Thymus (tissue), 11 donors: ENCODE measurements at regions not wholly inside any gene's neighbourhood (a gene's known extent, or its start where the extent isn't known, plus 50 kb on each side); places are given as distances from the start of the nearest gene placed in this dataset.

Experiments
- DNase-seq, 9 donors: peaks; one replicate each; pipeline ENCODE4 v3.0.0-alpha.2; 2013; ENCODE audit warnings: low spot score in 9 of 9, low read depth in 6 of 9, missing footprints in 1 of 9
- H3K27ac ChIP-seq, 2 donors: one replicate each; pipeline ENCODE4 v1.5.1; 2013; ENCODE audit warnings: control low read depth in 1 of 2, low read depth in 1 of 2, low read length in 1 of 2, mild to moderate bottlenecking in 1 of 2, moderate library complexity in 1 of 2
- H3K27me3 ChIP-seq, 2 donors: one replicate each; pipeline ENCODE4 v1.5.1; 2013; ENCODE audit warnings: low read length in 1 of 2; ENCODE audit not compliant: control insufficient read depth in 2 of 2, insufficient read depth in 1 of 2
- H3K36me3 ChIP-seq, 2 donors: one replicate each; pipeline ENCODE4 v1.5.1; 2013; ENCODE audit warnings: low read length in 1 of 2, mild to moderate bottlenecking in 1 of 2, moderate library complexity in 1 of 2; ENCODE audit not compliant: control insufficient read depth in 2 of 2, insufficient read depth in 2 of 2
- H3K4me1 ChIP-seq, 2 donors: one replicate each; pipeline ENCODE4 v1.5.1; 2013; ENCODE audit warnings: low read length in 2 of 2; ENCODE audit not compliant: control insufficient read depth in 2 of 2, insufficient read depth in 2 of 2
- H3K4me3 ChIP-seq, 2 donors: one replicate each; pipeline ENCODE4 v1.5.1; 2013; ENCODE audit warnings: low read length in 2 of 2, control low read depth in 1 of 2, mild to moderate bottlenecking in 1 of 2
- H3K9me3 ChIP-seq, 2 donors: one replicate each; pipeline ENCODE4 v1.5.1; 2013; ENCODE audit warnings: low read length in 1 of 2, mild to moderate bottlenecking in 1 of 2; ENCODE audit not compliant: control insufficient read depth in 2 of 2, insufficient read depth in 1 of 2
- WGBS: extraction: QIAGEN DNeasy Blood & Tissue Kit; methylation state at CpG from one replicate; pipeline ENCODE4 v1.1.7; 2013; 5-methylcytosine and 5-hydroxymethylcytosine counted together
- donor health status: healthy.

DNA sequence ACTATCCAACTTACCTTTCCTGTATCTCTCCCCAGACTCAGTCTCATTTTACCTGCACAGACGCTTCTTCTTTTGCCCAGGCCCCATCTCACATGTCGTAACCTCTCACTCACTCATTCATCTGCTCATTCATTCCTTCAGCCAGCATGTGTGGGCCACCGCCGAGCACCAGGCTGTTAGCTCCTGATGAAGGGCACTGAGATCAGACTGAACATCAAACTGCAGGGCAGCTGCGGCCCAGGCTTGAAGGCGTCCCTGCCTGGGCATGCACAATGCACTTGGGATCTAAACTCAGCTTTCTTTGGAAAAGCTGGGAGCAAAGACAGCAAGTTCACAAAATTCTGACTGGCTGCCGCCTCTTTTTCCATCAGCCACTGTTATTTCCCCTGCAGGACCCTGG is 1456.3 kb downstream of the BRD1 start:
- 83% methylated on average over 7 of the region's 7 CpGs for WGBS
- H3K4me1 ChIP-seq = no peaks in the 10 kb centered on the region
- H3K27ac ChIP-seq = no peak overlapping the region
- no peaks in the 10 kb centered on the region for H3K36me3 ChIP-seq
- no peak overlapping the region for H3K4me3 ChIP-seq
- no peaks in the 10 kb centered on the region for H3K9me3 ChIP-seq
- no peak for DNase-seq
- peaks cover 4 to 27% of the 10 kb centered on the region in 2 donors for H3K27me3 ChIP-seq

GRCh38 chr22:48370508-48371325 is 1457.0 kb downstream of the BRD1 start:
- no peaks in the 10 kb centered on the region for H3K9me3 ChIP-seq
- no peaks in the 10 kb centered on the region for H3K4me1 ChIP-seq
- H3K4me3 ChIP-seq = no peak overlapping the region
- peaks cover 4 to 25% of the 10 kb centered on the region in 2 donors for H3K27me3 ChIP-seq
- H3K36me3 ChIP-seq = no peaks in the 10 kb centered on the region
- 71% methylated on average over 13 of the region's 13 CpGs for WGBS
- no peak for DNase-seq
- no peak overlapping the region for H3K27ac ChIP-seq

DNA sequence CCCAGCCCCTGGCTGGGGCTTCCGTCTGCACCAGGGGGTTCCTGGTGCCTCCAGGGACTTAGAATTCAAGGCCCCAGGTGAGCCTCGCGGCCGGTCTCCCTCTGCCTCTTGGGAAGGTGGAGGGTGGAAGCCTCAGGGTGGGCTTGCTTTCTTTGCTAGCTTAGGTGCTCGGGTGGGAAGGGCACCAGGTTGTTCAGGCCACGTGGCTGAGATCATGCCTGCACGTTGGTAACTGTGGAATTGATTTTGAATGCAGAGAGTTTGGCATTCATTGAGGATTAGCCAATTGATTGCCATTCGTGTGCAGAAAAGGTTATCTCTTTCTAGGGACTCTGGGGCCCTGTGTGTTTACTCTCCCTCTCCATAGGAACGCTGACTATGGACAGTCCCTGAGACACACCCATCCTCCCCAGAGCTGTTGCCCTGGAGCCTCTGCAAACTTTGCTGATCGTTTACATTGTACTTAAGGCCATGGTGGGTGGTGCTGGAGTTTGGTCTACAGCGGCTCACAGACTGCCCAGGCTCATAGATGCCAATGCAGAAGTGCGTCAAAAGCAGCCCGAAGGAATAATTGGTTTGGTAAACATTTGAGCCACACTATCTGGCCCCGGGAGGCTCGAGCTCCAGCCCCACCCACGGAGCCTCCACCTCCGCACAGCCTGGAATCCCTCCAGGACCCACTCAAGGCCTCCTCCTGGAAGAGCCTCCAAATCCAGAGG is 1457.7 kb downstream of the BRD1 start:
- H3K4me1 ChIP-seq = no peaks in the 10 kb centered on the region
- no peaks in the 10 kb centered on the region for H3K36me3 ChIP-seq
- no peaks in the 10 kb centered on the region for H3K9me3 ChIP-seq
- H3K27me3 ChIP-seq = peaks cover 4 to 21% of the 10 kb centered on the region in 2 donors
- no peak overlapping the region for H3K4me3 ChIP-seq
- H3K27ac ChIP-seq = no peak overlapping the region
- no peak for DNase-seq
- WGBS = 49% methylated on average over 17 of the region's 17 CpGs

GRCh38 chr22:48368975-48369525 is 1458.6 kb downstream of the BRD1 start:
- DNase-seq = no peak
- H3K4me3 ChIP-seq = no peak overlapping the region
- no peak overlapping the region for H3K27ac ChIP-seq
- no peaks in the 10 kb centered on the region for H3K4me1 ChIP-seq
- no peaks in the 10 kb centered on the region for H3K36me3 ChIP-seq
- peaks cover 4 to 23% of the 10 kb centered on the region in 2 donors for H3K27me3 ChIP-seq
- no peaks in the 10 kb centered on the region for H3K9me3 ChIP-seq
- WGBS = 83% methylated on average over 11 of the region's 11 CpGs

DNA sequence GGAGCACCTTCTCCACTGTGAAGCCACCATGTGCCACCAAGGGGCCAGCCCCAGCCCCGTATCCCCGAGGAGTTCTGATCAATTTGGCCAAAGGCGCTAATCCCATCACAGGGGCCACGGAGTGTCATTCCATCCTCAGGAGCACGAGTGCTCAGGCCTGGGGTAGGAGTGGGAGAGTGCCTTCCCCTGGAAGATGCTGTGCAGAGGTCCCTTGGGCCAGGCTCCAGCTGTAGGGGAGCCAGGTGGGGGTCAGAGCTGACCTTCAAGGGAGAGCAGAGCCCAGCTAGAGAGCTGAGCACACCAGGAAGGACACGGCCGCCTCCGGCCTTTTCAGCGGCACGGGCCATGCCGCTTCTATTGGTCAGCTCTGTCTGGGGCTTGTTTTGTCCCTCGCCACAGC is 1459.9 kb downstream of the BRD1 start:
- no peak overlapping the region for H3K4me3 ChIP-seq
- H3K36me3 ChIP-seq = no peaks in the 10 kb centered on the region
- no peaks in the 10 kb centered on the region for H3K9me3 ChIP-seq
- DNase-seq = no peak
- no peak overlapping the region for H3K27ac ChIP-seq
- 95% methylated on average over 12 of the region's 12 CpGs for WGBS
- H3K27me3 ChIP-seq = peaks cover 4 to 22% of the 10 kb centered on the region in 2 donors
- H3K4me1 ChIP-seq = no peaks in the 10 kb centered on the region

DNA sequence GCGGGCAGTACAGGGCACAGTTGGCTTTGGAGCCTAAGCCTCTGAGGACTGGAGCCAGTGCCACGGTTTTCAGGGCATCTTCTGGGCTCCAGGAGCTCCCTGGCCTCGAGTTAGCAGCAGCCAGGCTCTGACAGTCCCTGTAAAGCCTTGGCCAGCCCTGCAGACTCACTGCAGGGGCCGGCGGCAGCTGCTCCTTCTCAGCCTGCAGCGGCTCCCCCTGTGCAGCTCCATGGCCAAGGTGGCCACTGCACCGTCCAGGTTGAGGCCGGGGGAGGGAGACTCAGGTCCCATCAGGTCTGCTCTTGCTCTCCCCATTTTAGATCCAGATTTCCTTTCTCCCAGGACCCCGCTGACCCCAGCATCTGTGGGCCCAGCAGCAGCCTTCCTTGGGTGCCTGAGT is 1461.1 kb downstream of the BRD1 start:
- no peak for DNase-seq
- Histone ChIP-seq H3K36me3 (no peaks in the 10 kb centered on the region), H3K27me3 (peaks cover 4 to 22% of the 10 kb centered on the region in 2 donors), H3K4me3 (no peak overlapping the region), H3K4me1 (no peaks in the 10 kb centered on the region), H3K9me3 (no peaks in the 10 kb centered on the region), H3K27ac (no peak overlapping the region)
- WGBS = 84% methylated on average over 9 of the region's 9 CpGs

- peaks cover 4 to 22% of the 10 kb centered on the region in 2 donors for H3K27me3 ChIP-seq
- WGBS = 79% methylated on average over 8 of the region's 8 CpGs
- no peak overlapping the region for H3K4me3 ChIP-seq
- no peak overlapping the region for H3K27ac ChIP-seq
- no peaks in the 10 kb centered on the region for H3K9me3 ChIP-seq
- H3K36me3 ChIP-seq = no peaks in the 10 kb centered on the region
- no peaks in the 10 kb centered on the region for H3K4me1 ChIP-seq
- DNase-seq = no peak
Measured at GRCh38 chr22:48366056-48366455, 1461.6 kb downstream of the BRD1 start.

DNA sequence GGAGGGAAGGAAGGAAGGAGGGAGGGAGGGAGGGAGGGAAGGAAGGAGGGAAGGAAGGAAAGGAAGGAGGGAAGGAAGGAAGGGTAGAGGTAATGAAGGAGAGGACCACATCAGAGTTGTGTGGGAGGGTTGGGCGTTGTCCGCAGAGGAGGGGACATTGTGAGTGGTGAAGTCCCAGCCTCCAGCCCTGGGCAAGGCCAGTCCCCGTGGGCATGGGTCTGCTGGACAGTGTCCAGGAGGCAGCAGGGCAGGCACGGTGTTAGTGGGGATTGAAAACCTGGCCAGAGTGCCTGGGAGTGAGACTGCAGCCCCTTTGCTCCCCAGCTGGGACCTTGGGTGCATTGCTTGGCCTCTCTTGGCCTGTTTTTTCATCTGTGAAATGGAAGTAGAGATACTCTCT is 1462.3 kb downstream of the BRD1 start:
- no peak overlapping the region for H3K4me3 ChIP-seq
- peaks cover 4 to 22% of the 10 kb centered on the region in 2 donors for H3K27me3 ChIP-seq
- H3K36me3 ChIP-seq = no peaks in the 10 kb centered on the region
- no peak overlapping the region for H3K27ac ChIP-seq
- H3K9me3 ChIP-seq = no peaks in the 10 kb centered on the region
- 93% methylated on average over 4 of the region's 4 CpGs for WGBS
- H3K4me1 ChIP-seq = no peaks in the 10 kb centered on the region
- DNase-seq = no peak

DNA sequence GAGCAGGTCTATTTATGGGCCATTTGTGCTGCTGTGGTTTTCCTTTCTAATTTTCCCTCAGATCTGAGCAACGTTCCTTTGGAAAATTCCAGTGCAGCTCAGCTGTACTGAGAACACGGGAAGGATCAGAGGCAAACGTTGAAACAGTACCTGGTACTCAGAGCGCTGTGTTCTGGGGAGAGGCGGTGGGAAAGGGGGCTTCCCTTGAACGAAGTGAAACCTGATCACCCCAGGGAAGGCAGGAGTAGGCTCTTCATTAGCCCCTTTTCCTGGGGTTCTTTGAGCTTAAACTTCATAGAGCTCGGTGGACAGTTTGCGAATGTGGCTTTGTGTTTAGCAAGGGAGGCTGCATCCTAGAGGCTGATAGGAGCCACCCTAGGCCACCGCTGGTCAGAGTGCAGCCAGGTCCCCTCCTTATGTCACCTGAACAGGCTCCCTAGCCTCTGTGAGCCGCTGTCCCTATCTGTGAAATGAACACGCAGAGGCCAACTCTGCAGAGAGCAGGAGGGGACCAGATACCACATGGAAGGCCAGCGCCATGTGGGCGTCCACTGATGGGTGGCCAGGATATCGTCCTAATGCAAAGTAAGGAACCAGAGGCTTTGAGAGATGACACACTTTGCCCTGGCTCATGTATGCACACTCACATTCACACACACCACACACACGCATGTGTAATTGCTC is 1464.8 kb downstream of the BRD1 start:
- Histone ChIP-seq H3K4me3 (no peak overlapping the region), H3K36me3 (no peaks in the 10 kb centered on the region), H3K9me3 (no peaks in the 10 kb centered on the region), H3K4me1 (no peaks in the 10 kb centered on the region), H3K27ac (no peak overlapping the region), H3K27me3 (peaks cover 4 to 12% of the 10 kb centered on the region in 2 donors)
- 83% methylated on average over 15 of the region's 15 CpGs for WGBS
- DNase-seq = no peak
